ENCODE measurements at regions not wholly inside any gene's neighbourhood (a gene's known extent, or its start where the extent isn't known, plus 50 kb on each side); places are given as distances from the start of the nearest gene placed in this dataset.

GRCh38 chr1:30257742-30258380 is 465.5 kb downstream of the MATN1 start:
- Mint-ChIP-seq H3K36me3 (ENCODE audit: insufficient read depth) (no peaks in the 10 kb centered on the region), H3K27ac (no peak overlapping the region), H3K9me3 (ENCODE audit: low read depth) (no peaks in the 10 kb centered on the region), H3K27me3 (peaks cover 16% of the 10 kb centered on the region), H3K4me3 (ENCODE audit: low read depth) (no peak overlapping the region), H3K4me1 (ENCODE audit: low read depth) (no peaks in the 10 kb centered on the region)
- no peak for TF ChIP-seq CTCF (IDR thresholded peaks at IDR 0.05; ENCODE audit: unreplicated experiment)
- DNase-seq (ENCODE audit: low spot score, unreplicated experiment) = no peak

GRCh38 chr1:30257322-30257721 is 466.1 kb downstream of the MATN1 start:
- Mint-ChIP-seq H3K27me3 (peaks cover 16% of the 10 kb centered on the region), H3K4me1 (ENCODE audit: low read depth) (no peaks in the 10 kb centered on the region)

GRCh38 chr1:30256911-30257310 is 466.5 kb downstream of the MATN1 start:
- no peaks in the 10 kb centered on the region for H3K36me3 Mint-ChIP-seq (ENCODE audit: insufficient read depth)
- no peak for DNase-seq (ENCODE audit: low spot score, unreplicated experiment)
- H3K4me1 Mint-ChIP-seq (ENCODE audit: low read depth) = no peaks in the 10 kb centered on the region
- no peak overlapping the region for H3K27ac Mint-ChIP-seq
- no peaks in the 10 kb centered on the region for H3K9me3 Mint-ChIP-seq (ENCODE audit: low read depth)
- peaks cover 16% of the 10 kb centered on the region for H3K27me3 Mint-ChIP-seq
- H3K4me3 Mint-ChIP-seq (ENCODE audit: low read depth) = no peak overlapping the region
- TF ChIP-seq CTCF (IDR thresholded peaks at IDR 0.05; ENCODE audit: unreplicated experiment) = no peak

More at GRCh38 chr1:30257322-30257721, 466.1 kb downstream of the MATN1 start:
- DNase-seq (ENCODE audit: low spot score, unreplicated experiment) = no peak
- Mint-ChIP-seq H3K4me3 (ENCODE audit: low read depth) (no peak overlapping the region), H3K27ac (no peak overlapping the region), H3K9me3 (ENCODE audit: low read depth) (no peaks in the 10 kb centered on the region), H3K36me3 (ENCODE audit: insufficient read depth) (no peaks in the 10 kb centered on the region)
- TF ChIP-seq CTCF (IDR thresholded peaks at IDR 0.05; ENCODE audit: unreplicated experiment) = no peak

- no peak overlapping the region for H3K4me3 Mint-ChIP-seq (ENCODE audit: low read depth)
- no peak for DNase-seq (ENCODE audit: low spot score, unreplicated experiment)
- no peaks in the 10 kb centered on the region for H3K36me3 Mint-ChIP-seq (ENCODE audit: insufficient read depth)
- H3K27me3 Mint-ChIP-seq = peaks cover 16% of the 10 kb centered on the region
- peaks cover 8% of the 10 kb centered on the region for H3K4me1 Mint-ChIP-seq (ENCODE audit: low read depth)
- H3K27ac Mint-ChIP-seq = no peak overlapping the region
- H3K9me3 Mint-ChIP-seq (ENCODE audit: low read depth) = no peaks in the 10 kb centered on the region
- TF ChIP-seq CTCF (IDR thresholded peaks at IDR 0.05; ENCODE audit: unreplicated experiment) = no peak
Observed at GRCh38 chr1:30255111-30255724, 468.2 kb downstream of the MATN1 start.

GRCh38 chr1:30253807-30254440 is 469.5 kb downstream of the MATN1 start:
- Mint-ChIP-seq H3K27ac (no peak overlapping the region), H3K4me1 (ENCODE audit: low read depth) (peaks cover 8% of the 10 kb centered on the region), H3K4me3 (ENCODE audit: low read depth) (no peak overlapping the region), H3K9me3 (ENCODE audit: low read depth) (no peaks in the 10 kb centered on the region), H3K36me3 (ENCODE audit: insufficient read depth) (no peaks in the 10 kb centered on the region), H3K27me3 (peaks cover 8% of the 10 kb centered on the region)
- no peak for TF ChIP-seq CTCF (IDR thresholded peaks at IDR 0.05; ENCODE audit: unreplicated experiment)
- DNase-seq (ENCODE audit: low spot score, unreplicated experiment) = no peak

Measured in progenitor cell of endocrine pancreas (in vitro differentiated cells).